ENCODE measurements at regions not wholly inside any gene's neighbourhood (a gene's known extent, or its start where the extent isn't known, plus 50 kb on each side); places are given as distances from the start of the nearest gene placed in this dataset.

DNA sequence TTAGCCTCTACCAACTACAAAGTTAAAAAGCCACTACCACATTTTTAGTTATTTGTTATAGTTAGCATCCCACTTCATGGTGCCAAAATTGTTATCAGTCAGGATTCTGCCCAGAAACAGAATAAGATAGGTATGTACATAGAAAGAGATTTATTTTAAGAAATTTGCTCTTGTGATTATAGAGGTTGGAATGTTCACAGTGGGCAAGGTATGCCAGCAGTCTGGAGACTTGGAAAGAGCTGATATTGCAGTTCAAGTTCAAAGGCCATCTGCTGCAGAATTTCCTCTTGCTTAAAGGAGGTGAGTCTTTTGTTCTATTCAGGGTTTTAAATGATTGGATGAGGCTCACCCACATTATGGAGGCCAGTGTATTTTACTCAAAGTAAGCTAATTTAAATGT, 143.8 kb upstream of the POU1F1 start:
- H3K27me3 ChIP-seq (ENCODE audit: low read depth, low read length): no peaks in the 10 kb centered on the region
- TF ChIP-seq, protein P1, sequence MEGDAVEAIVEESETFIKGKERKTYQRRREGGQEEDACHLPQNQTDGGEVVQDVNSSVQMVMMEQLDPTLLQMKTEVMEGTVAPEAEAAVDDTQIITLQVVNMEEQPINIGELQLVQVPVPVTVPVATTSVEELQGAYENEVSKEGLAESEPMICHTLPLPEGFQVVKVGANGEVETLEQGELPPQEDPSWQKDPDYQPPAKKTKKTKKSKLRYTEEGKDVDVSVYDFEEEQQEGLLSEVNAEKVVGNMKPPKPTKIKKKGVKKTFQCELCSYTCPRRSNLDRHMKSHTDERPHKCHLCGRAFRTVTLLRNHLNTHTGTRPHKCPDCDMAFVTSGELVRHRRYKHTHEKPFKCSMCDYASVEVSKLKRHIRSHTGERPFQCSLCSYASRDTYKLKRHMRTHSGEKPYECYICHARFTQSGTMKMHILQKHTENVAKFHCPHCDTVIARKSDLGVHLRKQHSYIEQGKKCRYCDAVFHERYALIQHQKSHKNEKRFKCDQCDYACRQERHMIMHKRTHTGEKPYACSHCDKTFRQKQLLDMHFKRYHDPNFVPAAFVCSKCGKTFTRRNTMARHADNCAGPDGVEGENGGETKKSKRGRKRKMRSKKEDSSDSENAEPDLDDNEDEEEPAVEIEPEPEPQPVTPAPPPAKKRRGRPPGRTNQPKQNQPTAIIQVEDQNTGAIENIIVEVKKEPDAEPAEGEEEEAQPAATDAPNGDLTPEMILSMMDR (IDR thresholded peaks at IDR 0.05; ENCODE audit: low read depth, low read length): no peak
- no peak for TF ChIP-seq EZH2phosphoT487 (IDR thresholded peaks at IDR 0.05; ENCODE audit: low read depth)
- H2AFZ ChIP-seq (ENCODE audit: low read depth, low read length): no peak overlapping the region

DNA sequence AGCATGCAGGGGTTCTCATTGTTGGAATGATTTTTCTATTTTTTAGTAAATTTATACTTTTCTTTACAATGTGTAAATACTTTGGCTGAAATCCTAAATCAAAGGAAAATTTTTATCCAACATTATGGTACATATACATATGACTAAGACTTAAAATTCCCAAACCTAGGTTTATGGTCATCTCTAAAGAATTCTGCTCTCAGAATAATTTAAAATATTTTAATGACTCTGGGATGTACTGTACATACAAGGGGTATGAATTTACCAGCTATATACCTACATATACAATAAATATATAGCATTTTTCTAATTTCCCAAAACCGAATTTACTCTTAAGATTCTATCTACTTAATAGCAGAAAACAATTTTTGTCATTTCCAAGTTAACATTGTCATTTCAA, 137.9 kb upstream of the POU1F1 start:
- no peaks in the 10 kb centered on the region for H3K9me3 ChIP-seq (ENCODE audit: insufficient read depth, low read length)
- no peaks in the 10 kb centered on the region for H3K4me1 ChIP-seq (ENCODE audit: low read length)
- H3K9ac ChIP-seq (ENCODE audit: low read length): no peak overlapping the region
- no peak overlapping the region for H3K27ac ChIP-seq (ENCODE audit: low read length)
- no peak for TF ChIP-seq EZH2phosphoT487 (IDR thresholded peaks at IDR 0.05; ENCODE audit: low read depth)
- TF ChIP-seq, protein P1 (IDR thresholded peaks at IDR 0.05; ENCODE audit: low read depth, low read length): no peak
- no peaks in the 10 kb centered on the region for H3K79me2 ChIP-seq (ENCODE audit: low read length)
- H4K20me1 ChIP-seq (ENCODE audit: insufficient read depth, low read length): no peaks in the 10 kb centered on the region
- no peak overlapping the region for H2AFZ ChIP-seq (ENCODE audit: low read depth, low read length)
- H3K4me3 ChIP-seq (ENCODE audit: low read length): no peak overlapping the region
- H3K4me2 ChIP-seq (ENCODE audit: low read length): no peak overlapping the region
- no peaks in the 10 kb centered on the region for H3K36me3 ChIP-seq (replicated peaks; ENCODE audit: low read depth, low read length)
- no peaks in the 10 kb centered on the region for H3K27me3 ChIP-seq (ENCODE audit: low read depth, low read length)

More for the DNA sequence above, 143.8 kb upstream of the POU1F1 start:
- no peaks in the 10 kb centered on the region for H3K9me3 ChIP-seq (ENCODE audit: insufficient read depth, low read length)
- no peak overlapping the region for H3K4me2 ChIP-seq (ENCODE audit: low read length)
- no peaks in the 10 kb centered on the region for H3K4me1 ChIP-seq (ENCODE audit: low read length)
- H3K79me2 ChIP-seq (ENCODE audit: low read length): no peaks in the 10 kb centered on the region
- no peak overlapping the region for H3K27ac ChIP-seq (ENCODE audit: low read length)
- no peak overlapping the region for H3K4me3 ChIP-seq (ENCODE audit: low read length)
- no peak overlapping the region for H3K9ac ChIP-seq (ENCODE audit: low read length)
- no peaks in the 10 kb centered on the region for H3K36me3 ChIP-seq (replicated peaks; ENCODE audit: low read depth, low read length)
- no peaks in the 10 kb centered on the region for H4K20me1 ChIP-seq (ENCODE audit: insufficient read depth, low read length)

DNA sequence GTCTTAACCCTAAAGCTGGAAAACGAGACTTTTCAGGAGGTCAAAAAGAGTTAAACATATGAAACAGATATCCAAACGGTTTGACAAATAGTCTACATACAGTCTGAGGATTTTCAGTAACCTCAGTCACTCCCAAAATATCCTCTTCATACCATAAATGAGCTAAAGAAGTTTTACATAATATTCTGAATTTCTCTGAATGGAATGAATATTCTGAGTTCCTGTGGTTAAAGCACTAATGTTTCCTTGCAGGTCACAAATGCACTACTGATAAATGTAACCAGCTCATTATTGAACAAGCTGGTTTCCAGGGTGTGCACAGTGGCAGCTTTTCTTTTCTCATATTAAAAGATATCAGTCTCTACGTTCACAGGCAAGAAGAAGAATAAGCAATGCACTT, 137.4 kb upstream of the POU1F1 start:
- Histone ChIP-seq H3K36me3 (replicated peaks; ENCODE audit: low read depth, low read length) (no peaks in the 10 kb centered on the region), H3K4me2 (ENCODE audit: low read length) (no peak overlapping the region), H3K4me1 (ENCODE audit: low read length) (no peaks in the 10 kb centered on the region), H3K4me3 (ENCODE audit: low read length) (no peak overlapping the region), H2AFZ (ENCODE audit: low read depth, low read length) (no peak overlapping the region), H3K27me3 (ENCODE audit: low read depth, low read length) (no peaks in the 10 kb centered on the region), H3K9ac (ENCODE audit: low read length) (no peak overlapping the region), H3K9me3 (ENCODE audit: insufficient read depth, low read length) (no peaks in the 10 kb centered on the region), H3K79me2 (ENCODE audit: low read length) (no peaks in the 10 kb centered on the region), H4K20me1 (ENCODE audit: insufficient read depth, low read length) (no peaks in the 10 kb centered on the region), H3K27ac (ENCODE audit: low read length) (no peak overlapping the region)
- no peak for TF ChIP-seq EZH2phosphoT487 (IDR thresholded peaks at IDR 0.05; ENCODE audit: low read depth)
- TF ChIP-seq, protein P1 (IDR thresholded peaks at IDR 0.05; ENCODE audit: low read depth, low read length): no peak

DNA sequence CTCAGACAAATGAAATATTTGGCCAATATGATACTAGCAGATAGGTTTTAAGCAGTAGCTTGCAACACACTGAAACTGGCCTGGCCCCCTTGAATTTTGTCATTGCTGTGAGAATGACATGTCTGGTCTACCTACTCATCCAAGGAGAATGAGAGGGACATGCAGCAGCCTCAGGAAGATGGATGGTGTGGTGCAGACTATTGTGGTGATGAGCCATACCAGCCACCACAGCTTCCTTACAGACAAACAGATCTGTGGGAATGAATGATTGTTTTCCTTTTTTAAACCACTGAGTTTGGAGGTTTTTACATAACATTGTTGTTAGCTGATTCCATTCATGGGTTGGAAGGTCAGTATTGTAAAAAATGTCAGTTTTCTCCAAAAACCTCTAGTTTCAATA, 133.7 kb upstream of the POU1F1 start:
- no peaks in the 10 kb centered on the region for H3K36me3 ChIP-seq (replicated peaks; ENCODE audit: low read depth, low read length)
- H3K4me3 ChIP-seq (ENCODE audit: low read length): no peak overlapping the region
- TF ChIP-seq EZH2phosphoT487 (IDR thresholded peaks at IDR 0.05; ENCODE audit: low read depth): no peak
- TF ChIP-seq, protein P1 (IDR thresholded peaks at IDR 0.05; ENCODE audit: low read depth, low read length): no peak
- H3K79me2 ChIP-seq (ENCODE audit: low read length): no peaks in the 10 kb centered on the region
- no peaks in the 10 kb centered on the region for H4K20me1 ChIP-seq (ENCODE audit: insufficient read depth, low read length)
- no peaks in the 10 kb centered on the region for H3K9me3 ChIP-seq (ENCODE audit: insufficient read depth, low read length)
- H3K4me1 ChIP-seq (ENCODE audit: low read length): no peaks in the 10 kb centered on the region
- H3K9ac ChIP-seq (ENCODE audit: low read length): no peak overlapping the region
- H3K27ac ChIP-seq (ENCODE audit: low read length): no peak overlapping the region
- H2AFZ ChIP-seq (ENCODE audit: low read depth, low read length): no peak overlapping the region
- H3K27me3 ChIP-seq (ENCODE audit: low read depth, low read length): no peaks in the 10 kb centered on the region
- no peak overlapping the region for H3K4me2 ChIP-seq (ENCODE audit: low read length)

Data from OCI-LY3 (cell line).